PC-9 (cell line): ENCODE measurements at regions not wholly inside any gene's neighbourhood (a gene's known extent, or its start where the extent isn't known, plus 50 kb on each side); places are given as distances from the start of the nearest gene placed in this dataset.

ENCODE experiments used
- BruUV-seq: library from RNA; stranded (reverse); fragments of 400-500 nt; replicated peaks from 2 replicates; lab custom pipeline; 2021; lab: Mats Ljungman, UMichigan
- CTCF ChIA-PET: fragments of 300-600 bp; sonication (Branson Sonifier 250); formaldehyde crosslinking; loops from one replicate; lab custom pipeline; 2022; ENCODE audit warnings: antibody characterized with exemption; lab: Charles Lee
- POLR2A ChIA-PET: fragments of 300-600 bp; sonication (Branson Sonifier 250); formaldehyde crosslinking; loops from one replicate; lab custom pipeline; 2022; ENCODE audit warnings: antibody characterized with exemption; ENCODE audit not compliant: unreplicated experiment; lab: Charles Lee
- DNase-seq, 2 experiments: peaks; one replicate each; pipeline versions ENCODE4 v3.0.0 to v3.0.0-alpha.2; 2015 to 2022; ENCODE audit warnings: mixed read lengths in 1 of 2
- H2AFZ ChIP-seq: fragments of 200-600 bp; sonication (generic); 2 replicates; pipeline ENCODE4 v1.8.1; 2017; ENCODE audit warnings: antibody characterized with exemption
- H3F3A ChIP-seq: fragments of 200-600 bp; sonication (generic); 2 replicates; pipeline ENCODE4 v1.8.1; 2017; ENCODE audit warnings: antibody characterized with exemption, mild to moderate bottlenecking, low read depth; ENCODE audit not compliant: insufficient read depth
- H3K27ac ChIP-seq: fragments of 200-600 bp; sonication (generic); 2 replicates; pipeline ENCODE4 v1.6.1; 2016; ENCODE audit warnings: mixed run types
- H3K27me3 ChIP-seq: fragments of 200-600 bp; sonication (generic); 2 replicates; pipeline ENCODE4 v1.6.1; 2016; ENCODE audit warnings: low read depth, mixed run types; ENCODE audit not compliant: insufficient read depth
- H3K36me3 ChIP-seq: fragments of 200-600 bp; sonication (generic); 2 replicates; pipeline ENCODE4 v1.6.1; 2016; ENCODE audit warnings: low read depth, mixed run types
- H3K4me1 ChIP-seq: fragments of 200-600 bp; sonication (generic); replicated peaks from 2 replicates; pipeline ENCODE4 v1.6.1; 2016; ENCODE audit warnings: mixed run types; ENCODE audit not compliant: insufficient read depth
- H3K4me2 ChIP-seq: fragments of 200-600 bp; sonication (generic); 2 replicates; pipeline ENCODE4 v1.6.1; 2017; ENCODE audit warnings: mixed run types
- H3K4me3 ChIP-seq: fragments of 200-600 bp; sonication (generic); 2 replicates; pipeline ENCODE4 v1.6.1; 2016; ENCODE audit warnings: mixed run types
- H3K79me2 ChIP-seq: fragments of 200-600 bp; sonication (generic); 2 replicates; pipeline ENCODE4 v1.6.1; 2017; ENCODE audit warnings: low read depth, mixed run types
- H3K9me2 ChIP-seq: fragments of 200-600 bp; sonication (generic); 2 replicates; pipeline ENCODE4 v1.8.1; 2017; ENCODE audit warnings: mild to moderate bottlenecking; ENCODE audit not compliant: insufficient read depth
- H3K9me3 ChIP-seq: fragments of 200-600 bp; sonication (generic); 2 replicates; pipeline ENCODE4 v1.8.1; 2016; ENCODE audit warnings: low read depth; ENCODE audit not compliant: insufficient read depth
- H4K20me1 ChIP-seq: fragments of 200-600 bp; sonication (generic); 2 replicates; pipeline ENCODE4 v1.8.1; 2017; ENCODE audit not compliant: insufficient read depth
- EZH2 ChIP-seq: fragments of 200-600 bp; sonication (generic); IDR thresholded peaks from 2 replicates; pipeline ENCODE4 v1.8.0; 2017; ENCODE audit warnings: antibody characterized with exemption, low read depth
- intact Hi-C: fragments of 100-400 bp; cut with micrococcal nuclease; formaldehyde crosslinking; loops from one replicate; pipeline ENCODE4 v1.10.0; 2022; ENCODE audit not compliant: unreplicated experiment
- TF ChIP-seq, protein P1 (sequence below): fragments of 200-600 bp; sonication (generic); conservative IDR thresholded peaks from 2 replicates; pipeline ENCODE4 v1.6.1; 2017; ENCODE audit warnings: mixed run types, antibody characterized with exemption, mild to moderate bottlenecking, moderate library complexity

DNA sequence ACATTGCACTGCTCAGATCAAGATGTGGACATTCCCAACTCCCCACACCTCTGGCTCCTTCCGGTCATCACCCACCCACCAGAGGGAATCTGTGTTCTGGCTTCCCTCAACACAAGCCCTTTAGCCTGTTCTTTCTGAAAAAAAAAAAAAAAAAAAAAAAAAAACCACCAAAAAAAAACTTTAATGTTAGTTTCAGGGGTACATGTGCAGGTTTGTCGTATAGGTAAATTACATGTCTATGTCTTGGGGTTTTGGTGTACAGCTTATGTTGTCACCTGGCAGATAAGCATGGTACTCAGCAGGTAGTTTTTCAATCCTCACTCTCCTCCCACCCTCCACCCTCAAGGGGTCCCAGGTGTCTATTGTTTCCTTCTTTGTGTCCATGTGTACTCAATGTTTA lies 135.8 kb upstream of the FOXA2 start:
- Histone ChIP-seq H3K4me2 (no peak overlapping the region), H3K4me3 (no peak overlapping the region), H3K79me2 (no peaks in the 10 kb centered on the region), H3K27me3 (no peaks in the 10 kb centered on the region), H4K20me1 (no peaks in the 10 kb centered on the region), H3K9me3 (no peaks in the 10 kb centered on the region), H3K9me2 (no peaks in the 10 kb centered on the region), H3K36me3 (no peaks in the 10 kb centered on the region), H3K27ac (no peak overlapping the region), H3F3A (peaks cover 22% of the 10 kb centered on the region), H3K4me1 (peaks cover 38% of the 10 kb centered on the region), H2AFZ (no peak overlapping the region)
- no TSS peak for BruUV-seq
- DNase-seq = no peak
- ChIA-PET CTCF (no interaction called here), POLR2A (no interaction called here)
- TF ChIP-seq, protein P1, sequence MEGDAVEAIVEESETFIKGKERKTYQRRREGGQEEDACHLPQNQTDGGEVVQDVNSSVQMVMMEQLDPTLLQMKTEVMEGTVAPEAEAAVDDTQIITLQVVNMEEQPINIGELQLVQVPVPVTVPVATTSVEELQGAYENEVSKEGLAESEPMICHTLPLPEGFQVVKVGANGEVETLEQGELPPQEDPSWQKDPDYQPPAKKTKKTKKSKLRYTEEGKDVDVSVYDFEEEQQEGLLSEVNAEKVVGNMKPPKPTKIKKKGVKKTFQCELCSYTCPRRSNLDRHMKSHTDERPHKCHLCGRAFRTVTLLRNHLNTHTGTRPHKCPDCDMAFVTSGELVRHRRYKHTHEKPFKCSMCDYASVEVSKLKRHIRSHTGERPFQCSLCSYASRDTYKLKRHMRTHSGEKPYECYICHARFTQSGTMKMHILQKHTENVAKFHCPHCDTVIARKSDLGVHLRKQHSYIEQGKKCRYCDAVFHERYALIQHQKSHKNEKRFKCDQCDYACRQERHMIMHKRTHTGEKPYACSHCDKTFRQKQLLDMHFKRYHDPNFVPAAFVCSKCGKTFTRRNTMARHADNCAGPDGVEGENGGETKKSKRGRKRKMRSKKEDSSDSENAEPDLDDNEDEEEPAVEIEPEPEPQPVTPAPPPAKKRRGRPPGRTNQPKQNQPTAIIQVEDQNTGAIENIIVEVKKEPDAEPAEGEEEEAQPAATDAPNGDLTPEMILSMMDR = no peak
- intact Hi-C loops = loop anchor here (10.0 kb wide), 1 partner anchor 255 kb away; no protein-coding TSS in a partner anchor

DNA sequence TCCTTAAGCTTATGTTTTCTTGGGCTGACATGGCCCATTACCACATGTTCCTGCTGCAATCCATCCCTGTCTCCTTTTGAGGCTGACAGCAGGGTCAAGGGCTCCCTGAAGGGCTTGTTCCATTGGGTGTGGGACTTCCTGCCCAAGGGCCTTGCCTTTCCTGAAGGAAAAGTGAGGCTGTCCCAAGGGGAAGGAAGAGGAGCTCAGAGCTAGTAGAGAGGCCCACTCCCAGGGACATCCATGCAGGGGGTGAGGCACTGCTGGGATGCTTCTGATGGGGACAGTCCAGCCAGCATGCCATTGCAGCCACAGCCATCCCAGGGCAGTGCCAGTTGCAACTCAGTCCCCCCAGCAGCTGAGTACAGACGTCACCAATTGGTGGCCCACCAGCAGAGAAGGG lies 138.4 kb upstream of the FOXA2 start:
- Histone ChIP-seq H3K9me3 (no peaks in the 10 kb centered on the region), H4K20me1 (no peaks in the 10 kb centered on the region), H3K4me3 (no peak overlapping the region), H2AFZ (no peak overlapping the region), H3K9me2 (no peaks in the 10 kb centered on the region), H3K79me2 (no peaks in the 10 kb centered on the region), H3K27me3 (no peaks in the 10 kb centered on the region), H3K36me3 (no peaks in the 10 kb centered on the region), H3F3A (peaks cover 4% of the 10 kb centered on the region; the same call in 1 of the 2 replicates), H3K4me2 (no peak overlapping the region), H3K27ac (no peak overlapping the region), H3K4me1 (peaks cover 22% of the 10 kb centered on the region)
- DNase-seq = no peak
- ChIA-PET CTCF (no interaction called here), POLR2A (no interaction called here)
- no TSS peak for BruUV-seq
- intact Hi-C loops = loop anchor here (10.0 kb wide), 1 partner anchor 252 kb away; no protein-coding TSS in a partner anchor
- no peak for TF ChIP-seq EZH2
- TF ChIP-seq, protein P1 = no peak

DNA sequence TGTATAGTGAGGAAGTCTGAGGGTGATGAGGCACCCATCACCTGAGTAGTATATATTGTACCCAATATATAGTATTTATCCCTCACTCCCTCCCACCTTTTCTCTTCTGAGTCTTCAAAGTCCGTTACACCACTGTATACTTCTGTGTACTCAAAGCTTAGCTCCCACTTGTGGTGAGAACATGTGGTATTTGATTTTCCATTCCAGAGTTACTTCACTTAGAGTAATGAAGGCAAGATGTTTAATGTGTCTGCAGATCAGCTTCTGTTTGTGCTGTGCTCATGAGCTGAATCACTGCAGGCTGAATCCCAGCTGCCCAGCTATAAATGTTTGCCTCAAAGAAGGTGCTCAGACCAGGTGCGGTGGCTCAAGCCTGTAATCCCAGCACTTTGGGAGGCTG lies 139.3 kb upstream of the FOXA2 start:
- intact Hi-C loops = loop anchor here (10.0 kb wide), 1 partner anchor 251 kb away; no protein-coding TSS in a partner anchor
- Histone ChIP-seq H3K4me2 (no peak overlapping the region), H3F3A (peaks cover 9% of the 10 kb centered on the region; the same call in 1 of the 2 replicates), H3K9me3 (no peaks in the 10 kb centered on the region), H3K79me2 (no peaks in the 10 kb centered on the region), H3K27ac (no peak overlapping the region), H4K20me1 (no peaks in the 10 kb centered on the region), H2AFZ (no peak overlapping the region), H3K36me3 (no peaks in the 10 kb centered on the region), H3K4me1 (peaks cover 22% of the 10 kb centered on the region), H3K9me2 (no peaks in the 10 kb centered on the region), H3K4me3 (no peak overlapping the region), H3K27me3 (no peaks in the 10 kb centered on the region)
- TF ChIP-seq, protein P1 = no peak
- TF ChIP-seq EZH2 = no peak
- ChIA-PET POLR2A (no interaction called here), CTCF (no interaction called here)
- BruUV-seq = no TSS peak
- no peak for DNase-seq
